K562 (cell line): ENCODE measurements at regions not wholly inside any gene's neighbourhood (a gene's known extent, or its start where the extent isn't known, plus 50 kb on each side); places are given as distances from the start of the nearest gene placed in this dataset.

Experiments used
- ATAC-seq: fragments of 200-7000 bp; cut with Tn5 transposase; 3 replicates; pipeline ENCODE4 v1.9.1; 2020; ENCODE audit warnings: moderate library complexity
- BruUV-seq: library from RNA; stranded (reverse); fragments of 400-500 nt; replicated peaks from 2 replicates; lab custom pipeline; 2021; lab: Mats Ljungman, UMichigan
- CTCF ChIA-PET: fragments of 300-600 bp; formaldehyde crosslinking; extraction: SDS; loops from one replicate; lab custom pipeline; 2021; ENCODE audit warnings: low intra/inter-chr PET ratio; lab: Yijun Ruan, JAX
- POLR2A ChIA-PET: fragments of 300-600, 350-650 bp; sonication (Branson Sonifier 250); formaldehyde crosslinking; extraction: SDS; loops from one replicate; lab custom pipeline; 2021; ENCODE audit warnings: antibody characterized with exemption, inconsistent platforms; lab: Yijun Ruan, JAX
- DNase-seq, 4 experiments: peaks; one replicate each; pipeline versions ENCODE4 v3.0.0 to v3.0.0-alpha.2; 2011 to 2018; ENCODE audit warnings: low spot score in 3 of 4, mixed read lengths in 3 of 4; ENCODE audit errors: extremely low read depth in 1 of 4
- FAIRE-seq: peaks from 2 replicates; lab custom pipeline; 2011; peaks lifted over from hg19 to GRCh38; lab: Jason Lieb, UNC
- H2AFZ ChIP-seq: 2 replicates; pipeline ENCODE4 v1.6.0; 2011; ENCODE audit warnings: low read depth, low read length, control low read depth, inconsistent platforms
- H3K27ac ChIP-seq: fragments of 200-600 bp; 3 replicates; pipeline ENCODE4 v1.8.0; 2011; ENCODE audit warnings: low read depth, mild to moderate bottlenecking, control low read depth, inconsistent platforms, low read length, moderate library complexity, mixed read lengths; ENCODE audit errors: extremely low read depth
- H3K27me3 ChIP-seq, 2 experiments: fragments of 300-600 bp in 1 of 2; 2 replicates in 1 of 2; 3 replicates in 1 of 2; pipeline versions ENCODE4 v1.6.0 to v1.8.0; 2011; ENCODE audit warnings: inconsistent platforms in 2 of 2, low read length in 2 of 2, mild to moderate bottlenecking in 1 of 2, mixed read lengths in 1 of 2, moderate library complexity in 1 of 2; ENCODE audit not compliant: control insufficient read depth in 2 of 2, insufficient read depth in 2 of 2
- H3K36me3 ChIP-seq: fragments of 300-600 bp; 3 replicates; pipeline ENCODE4 v1.8.0; 2011; ENCODE audit warnings: mild to moderate bottlenecking, low read length, inconsistent platforms; ENCODE audit not compliant: control insufficient read depth, insufficient read depth
- H3K4me1 ChIP-seq, 2 experiments: fragments of 200-600 bp in 1 of 2; replicated peaks in 1 of 2; 2 replicates in 1 of 2; 3 replicates in 1 of 2; pipeline versions ENCODE4 v1.5.1 to v1.8.0; 2011; ENCODE audit warnings: inconsistent platforms in 2 of 2, low read length in 2 of 2, mild to moderate bottlenecking in 1 of 2, mixed read lengths in 1 of 2, moderate library complexity in 1 of 2; ENCODE audit not compliant: control insufficient read depth in 2 of 2, insufficient read depth in 2 of 2
- H3K4me2 ChIP-seq: 2 replicates; pipeline ENCODE4 v1.6.1; 2011; ENCODE audit warnings: low read length, control low read depth, inconsistent platforms, mixed read lengths; ENCODE audit not compliant: insufficient read depth
- H3K4me3 ChIP-seq: fragments of 200-600 bp; sonication (generic), shearing (Covaris generic); 2 replicates; pipeline ENCODE4 v1.5.1; 2016; ENCODE audit warnings: control low read depth, inconsistent platforms
- H3K79me2 ChIP-seq: fragments of 200-600 bp; 3 replicates; pipeline ENCODE4 v1.8.0; 2011; ENCODE audit warnings: low read length, inconsistent platforms; ENCODE audit not compliant: control insufficient read depth, insufficient read depth
- H3K9ac ChIP-seq, 2 experiments: 2 replicates each; pipeline versions ENCODE4 v1.6.0 to v1.6.1; 2011; ENCODE audit warnings: low read depth in 2 of 2, low read length in 2 of 2, control low read depth in 1 of 2, inconsistent platforms in 1 of 2, mild to moderate bottlenecking in 1 of 2, mixed read lengths in 1 of 2; ENCODE audit not compliant: insufficient read depth in 1 of 2
- H3K9me1 ChIP-seq: one replicate; pipeline ENCODE4 v1.6.0; 2011; ENCODE audit warnings: inconsistent platforms, mild to moderate bottlenecking, low read length, moderate library complexity; ENCODE audit not compliant: control insufficient read depth, insufficient read depth
- H3K9me3 ChIP-seq: replicated peaks from 2 replicates; pipeline ENCODE4 v1.5.1; 2011; ENCODE audit warnings: low read depth, low read length, inconsistent platforms; ENCODE audit not compliant: control insufficient read depth, insufficient read depth
- H4K20me1 ChIP-seq: replicated peaks from 2 replicates; pipeline ENCODE4 v1.6.1; 2011; ENCODE audit warnings: low read length, inconsistent platforms, mixed read lengths; ENCODE audit not compliant: control insufficient read depth, insufficient read depth
- CBX1 ChIP-seq: sonication (generic); IDR thresholded peaks from 2 replicates; pipeline ENCODE4 v1.6.1; 2016; ENCODE audit warnings: antibody characterized with exemption, low read depth, mild to moderate bottlenecking
- CREB1 ChIP-seq, 2 experiments: sonication (generic) in 1 of 2; formaldehyde crosslinking in 1 of 2; IDR thresholded peaks; 2 replicates each; pipeline versions ENCODE4 v1.6.1 to v1.8.0; 2012 to 2022; ENCODE audit warnings: inconsistent platforms in 1 of 2, mild to moderate bottlenecking in 1 of 2, missing genetic modification reagents in 1 of 2, moderate library complexity in 1 of 2
- KAT7 ChIP-seq: sonication (generic); formaldehyde crosslinking; IDR thresholded peaks from 2 replicates; pipeline ENCODE4 v1.8.0; 2022; ENCODE audit warnings: missing genetic modification reagents, mild to moderate bottlenecking, borderline replicate concordance
- POLR3A ChIP-seq: IDR thresholded peaks from 2 replicates; pipeline ENCODE4 v1.6.1; 2011; ENCODE audit warnings: borderline replicate concordance, mild to moderate bottlenecking, moderate library complexity; ENCODE audit not compliant: insufficient read length, insufficient read depth; ENCODE audit errors: extremely low read depth
- SUPT5H ChIP-seq: fragments of 450-650 bp; IDR thresholded peaks from 2 replicates; pipeline ENCODE4 v1.6.1; 2016
- USF2 ChIP-seq: sonication (generic); formaldehyde crosslinking; IDR thresholded peaks from 2 replicates; pipeline ENCODE4 v1.5.0; 2020; ENCODE audit warnings: missing genetic modification reagents
- ZBTB12 ChIP-seq: fragments of 250-450 bp; sonication (Bioruptor Pico); IDR thresholded peaks from 2 replicates; pipeline ENCODE4 v1.4.0; 2020
- ZFX ChIP-seq: sonication (generic); formaldehyde crosslinking; IDR thresholded peaks from 2 replicates; pipeline ENCODE4 v1.8.0; 2022; ENCODE audit warnings: mild to moderate bottlenecking, missing genetic modification reagents, moderate library complexity
- WGBS: fragments of 100-300 bp; shearing (Covaris generic); methylation state at CpG from one replicate; pipeline ENCODE4 v1.1.6; 2016; ENCODE audit warnings: low coverage, mixed read lengths; ENCODE audit not compliant: insufficient coverage; ENCODE audit errors: missing lambda C conversion rate; 5-methylcytosine and 5-hydroxymethylcytosine counted together
- in situ Hi-C: fragments of 300-500 bp; cut with MboI; formaldehyde crosslinking; loops from 4 replicates; pipeline ENCODE4 v1.15.0; 2018; ENCODE audit warnings: inconsistent platforms, mixed read lengths
- intact Hi-C: fragments of 100-400 bp; cut with micrococcal nuclease; formaldehyde crosslinking; loops from 2 replicates; pipeline ENCODE4 v1.14.2; 2022

GRCh38 chr2:204031056-204031455, 94.5 kb downstream of the ICOS start:
- H3K9me3 ChIP-seq, result no peaks in the 10 kb centered on the region
- POLR2A ChIA-PET, result no interaction called here
- no peaks in the 10 kb centered on the region for H3K9me1 ChIP-seq
- BruUV-seq, result no TSS peak
- H3K4me3 ChIP-seq, result no peak overlapping the region
- no peak for TF ChIP-seq ZBTB12
- TF ChIP-seq SUPT5H, result no peak
- no peak for TF ChIP-seq POLR3A
- TF ChIP-seq KAT7 (CRISPR knock-in tag), result no peak
- no peak for TF ChIP-seq ZFX (CRISPR knock-in tag)
- no peak for TF ChIP-seq CBX1
- TF ChIP-seq CREB1 (IDR thresholded peaks at IDR 0.05), result no peak
- TF ChIP-seq CREB1 (CRISPR knock-in tag; IDR thresholded peaks at IDR 0.05), result no peak
- TF ChIP-seq USF2 (CRISPR knock-in tag), result no peak
- H3K27me3 ChIP-seq, result no peaks in the 10 kb centered on the region
- in situ Hi-C loops (no loop called here), intact Hi-C loops (no loop called here)
- no peak overlapping the region for H3K9ac ChIP-seq
- WGBS, result 0% methylated on average over 4 of the region's 4 CpGs
- H4K20me1 ChIP-seq, result no peaks in the 10 kb centered on the region
- ATAC-seq, result no peak
- no peaks in the 10 kb centered on the region for H3K79me2 ChIP-seq
- H3K36me3 ChIP-seq, result no peaks in the 10 kb centered on the region
- H3K4me1 ChIP-seq, result no peaks in the 10 kb centered on the region
- no peak for FAIRE-seq
- H3K4me2 ChIP-seq, result no peak overlapping the region
- DNase-seq, result no peak
- CTCF ChIA-PET, result no interaction called here
- no peak overlapping the region for H2AFZ ChIP-seq
- no peak overlapping the region for H3K27ac ChIP-seq
